ENCODE measurements at regions not wholly inside any gene's neighbourhood (a gene's known extent, or its start where the extent isn't known, plus 50 kb on each side); places are given as distances from the start of the nearest gene placed in this dataset.

DNA sequence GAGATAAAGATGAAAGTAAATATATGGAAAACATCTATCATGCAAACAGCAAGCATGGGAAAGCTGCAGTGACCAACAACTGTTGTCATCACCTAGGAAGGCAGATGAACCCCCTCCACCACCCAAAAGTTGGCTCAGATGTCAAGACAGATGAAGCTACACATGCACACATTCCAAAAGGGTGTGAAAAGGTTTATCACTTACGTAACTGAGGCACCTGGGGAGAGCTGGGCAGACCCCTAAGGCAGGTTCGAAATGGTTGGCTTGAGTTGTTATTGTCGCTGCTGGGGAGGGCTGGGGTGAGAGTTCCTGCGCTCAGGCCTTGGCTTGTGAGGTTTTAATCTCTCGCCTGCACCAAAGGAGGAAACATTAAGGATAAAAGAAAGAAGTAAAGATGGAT, 355.1 kb upstream of the CHRM3 start:
- TF ChIP-seq, protein P1, sequence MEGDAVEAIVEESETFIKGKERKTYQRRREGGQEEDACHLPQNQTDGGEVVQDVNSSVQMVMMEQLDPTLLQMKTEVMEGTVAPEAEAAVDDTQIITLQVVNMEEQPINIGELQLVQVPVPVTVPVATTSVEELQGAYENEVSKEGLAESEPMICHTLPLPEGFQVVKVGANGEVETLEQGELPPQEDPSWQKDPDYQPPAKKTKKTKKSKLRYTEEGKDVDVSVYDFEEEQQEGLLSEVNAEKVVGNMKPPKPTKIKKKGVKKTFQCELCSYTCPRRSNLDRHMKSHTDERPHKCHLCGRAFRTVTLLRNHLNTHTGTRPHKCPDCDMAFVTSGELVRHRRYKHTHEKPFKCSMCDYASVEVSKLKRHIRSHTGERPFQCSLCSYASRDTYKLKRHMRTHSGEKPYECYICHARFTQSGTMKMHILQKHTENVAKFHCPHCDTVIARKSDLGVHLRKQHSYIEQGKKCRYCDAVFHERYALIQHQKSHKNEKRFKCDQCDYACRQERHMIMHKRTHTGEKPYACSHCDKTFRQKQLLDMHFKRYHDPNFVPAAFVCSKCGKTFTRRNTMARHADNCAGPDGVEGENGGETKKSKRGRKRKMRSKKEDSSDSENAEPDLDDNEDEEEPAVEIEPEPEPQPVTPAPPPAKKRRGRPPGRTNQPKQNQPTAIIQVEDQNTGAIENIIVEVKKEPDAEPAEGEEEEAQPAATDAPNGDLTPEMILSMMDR (IDR thresholded peaks at IDR 0.05; ENCODE audit: low read depth, low read length) = no peak
- H3K4me3 ChIP-seq (ENCODE audit: low read depth, low read length) = no peak overlapping the region

DNA sequence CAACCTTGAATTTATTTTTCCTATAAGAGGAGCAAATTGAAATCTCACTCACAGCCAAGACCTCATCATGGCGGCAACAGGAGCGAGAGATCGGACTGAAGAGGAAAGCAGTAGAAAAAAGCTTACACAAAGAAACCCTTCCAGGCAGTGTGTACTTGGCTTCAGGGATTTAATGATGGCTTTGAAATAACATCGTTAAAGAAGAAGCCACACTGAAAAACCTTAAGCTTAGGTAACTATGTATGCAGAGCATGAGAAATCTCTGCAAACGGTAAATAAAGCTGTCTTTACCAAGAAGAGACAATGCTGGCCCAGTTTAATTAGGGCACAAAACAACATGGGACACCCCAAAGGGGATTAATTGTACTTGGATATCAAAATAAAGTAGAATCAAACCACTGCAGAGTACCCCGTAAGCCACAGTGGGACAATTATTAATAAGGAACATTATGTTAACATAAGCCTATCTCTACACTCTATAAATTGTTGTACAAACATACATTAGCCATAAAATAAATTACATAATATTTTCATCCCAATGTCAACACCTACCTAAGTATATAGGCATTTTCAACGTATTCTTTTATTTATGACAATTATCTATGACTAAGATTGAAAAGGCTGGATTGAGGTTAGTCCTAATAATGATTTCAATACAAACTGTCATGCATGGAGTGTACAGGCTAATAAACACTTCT, 360.2 kb upstream of the CHRM3 start:
- TF ChIP-seq, protein P1 (IDR thresholded peaks at IDR 0.05; ENCODE audit: low read depth, low read length) = no peak
- no peak overlapping the region for H3K4me3 ChIP-seq (ENCODE audit: low read depth, low read length)

DNA sequence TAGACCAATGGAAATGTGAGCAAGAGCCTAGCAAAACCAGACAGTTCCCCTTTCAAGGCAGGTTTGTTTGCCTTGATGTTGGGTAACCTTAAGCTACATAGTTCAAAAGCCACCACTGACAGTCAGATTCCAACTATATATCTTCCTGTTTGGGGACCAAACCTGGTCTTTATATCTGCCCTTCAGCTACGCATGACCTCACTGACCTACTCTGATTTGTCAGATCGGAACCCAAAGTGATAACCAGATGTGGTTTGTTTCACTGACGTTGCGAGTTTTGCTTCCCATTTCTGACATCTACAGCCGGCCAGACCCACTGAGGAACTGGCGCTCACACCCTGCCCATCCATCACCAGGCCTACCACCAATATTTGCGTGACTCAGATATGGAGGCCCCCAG, 361.1 kb upstream of the CHRM3 start:
- TF ChIP-seq, protein P1 (IDR thresholded peaks at IDR 0.05; ENCODE audit: low read depth, low read length) = no peak
- no peak overlapping the region for H3K4me3 ChIP-seq (ENCODE audit: low read depth, low read length)

DNA sequence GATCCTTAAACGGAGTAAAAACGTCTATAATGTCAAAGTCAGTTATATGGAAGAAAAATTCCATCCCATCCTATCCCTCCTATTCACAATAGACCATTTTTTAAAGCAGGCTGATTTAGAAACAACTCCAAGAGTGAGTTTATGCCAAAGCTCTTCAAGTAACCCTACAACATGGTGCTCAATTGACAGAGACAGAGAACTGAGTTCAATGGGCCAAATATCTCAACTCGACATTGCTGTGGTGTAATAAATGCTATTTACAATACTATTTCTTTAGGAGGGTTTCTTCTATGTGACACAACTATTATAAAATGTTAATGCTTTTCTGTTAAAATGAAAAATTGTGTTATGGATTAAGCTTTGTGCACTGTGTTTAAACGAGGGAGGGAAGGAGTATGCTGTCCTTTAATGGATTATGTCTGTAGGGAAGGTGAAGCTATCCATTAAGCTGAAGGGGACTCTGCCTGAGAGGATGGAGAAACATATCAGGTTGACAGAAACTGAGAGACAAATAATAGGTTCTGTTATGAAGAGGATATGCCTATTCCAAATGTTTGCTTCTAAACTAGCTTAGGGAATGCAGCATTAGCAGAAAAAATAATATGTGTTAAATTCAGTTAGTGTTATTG, 362.5 kb upstream of the CHRM3 start:
- TF ChIP-seq, protein P1 (IDR thresholded peaks at IDR 0.05; ENCODE audit: low read depth, low read length) = no peak
- no peak overlapping the region for H3K4me3 ChIP-seq (ENCODE audit: low read depth, low read length)

DNA sequence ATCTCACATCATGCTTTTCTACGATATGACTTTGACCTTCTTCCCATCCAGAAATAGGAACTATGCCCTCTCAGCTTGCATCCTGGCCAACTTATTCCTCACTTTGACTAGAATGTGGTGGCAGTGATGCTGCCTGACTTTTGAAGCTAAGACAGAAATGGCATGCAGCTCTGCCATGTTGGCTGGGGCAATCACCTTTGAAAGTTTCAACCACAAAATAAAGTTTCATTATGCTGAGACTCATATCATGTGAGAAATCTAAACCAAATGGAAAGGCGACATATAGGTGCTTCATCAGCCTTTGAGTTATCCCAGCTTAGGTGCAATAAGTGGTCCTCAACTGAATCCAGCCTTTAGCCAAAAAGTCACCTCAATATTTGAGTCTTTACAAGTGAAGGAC, 370.0 kb upstream of the CHRM3 start:
- H3K4me3 ChIP-seq (ENCODE audit: low read depth, low read length) = no peak overlapping the region
- TF ChIP-seq, protein P1 (IDR thresholded peaks at IDR 0.05; ENCODE audit: low read depth, low read length) = no peak

DNA sequence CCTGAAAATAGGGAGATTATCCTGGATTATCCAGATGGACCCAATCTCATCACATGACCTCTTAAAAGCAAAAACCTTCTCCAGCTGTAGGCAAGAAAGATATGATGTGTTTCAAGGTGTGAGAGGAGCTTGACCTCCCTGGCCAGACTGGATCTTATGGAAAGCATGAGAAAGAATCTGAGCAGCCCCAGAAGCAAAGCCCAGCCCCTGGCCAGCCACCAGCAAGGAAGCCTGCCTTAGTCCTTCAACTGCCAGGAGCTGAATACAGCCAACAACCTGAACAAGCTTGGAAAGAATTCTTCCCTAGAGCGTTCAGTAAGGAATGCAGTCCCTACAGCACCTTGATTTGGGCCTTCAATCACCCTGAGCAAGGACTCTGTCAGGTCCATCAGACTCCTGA, 375.0 kb upstream of the CHRM3 start:
- H3K4me3 ChIP-seq (ENCODE audit: low read depth, low read length) = no peak overlapping the region
- TF ChIP-seq, protein P1 (IDR thresholded peaks at IDR 0.05; ENCODE audit: low read depth, low read length) = no peak

DNA sequence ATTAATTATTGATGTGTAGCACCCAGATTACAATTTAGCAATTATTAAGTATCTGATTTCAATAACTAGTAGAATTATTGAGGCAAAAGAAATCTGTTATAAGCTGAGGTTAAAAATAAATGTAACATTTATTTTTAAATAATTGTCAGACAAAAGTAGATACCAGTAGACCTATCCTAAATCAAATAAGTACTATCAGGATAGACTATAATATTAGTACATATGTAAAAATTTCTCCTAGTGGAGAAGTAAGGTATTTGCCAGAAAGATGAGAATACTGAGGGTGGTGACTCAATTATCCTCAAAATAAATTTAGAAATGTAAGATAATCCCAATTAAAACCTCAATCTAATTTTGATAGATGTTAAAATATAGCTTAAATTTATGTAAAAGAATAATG, 377.8 kb upstream of the CHRM3 start:
- TF ChIP-seq, protein P1 (IDR thresholded peaks at IDR 0.05; ENCODE audit: low read depth, low read length) = no peak
- no peak overlapping the region for H3K4me3 ChIP-seq (ENCODE audit: low read depth, low read length)

Measured in WI38 (cell line).